Peyer's patch (tissue), 4 donors: ENCODE measurements at regions not wholly inside any gene's neighbourhood (a gene's known extent, or its start where the extent isn't known, plus 50 kb on each side); places are given as distances from the start of the nearest gene placed in this dataset.

Experiments used
- DNase-seq, 3 donors: peaks; one replicate each; pipeline ENCODE4 v3.0.0-alpha.2; 2017 to 2019
- H3K27ac ChIP-seq, 4 donors: fragments of 200-600 bp; sonication (generic); one replicate each; pipeline ENCODE4 v1.5.1; 2016 to 2019
- H3K27me3 ChIP-seq, 2 donors: fragments of 200-600 bp; sonication (generic); one replicate each; pipeline ENCODE4 v1.5.1; 2019
- H3K36me3 ChIP-seq, 3 donors: fragments of 200-600 bp; sonication (generic); one replicate each; pipeline ENCODE4 v1.5.1; 2016 to 2019
- H3K4me1 ChIP-seq, 4 donors: fragments of 200-600 bp; sonication (generic); one replicate each; pipeline ENCODE4 v1.5.1; 2016 to 2019
- H3K4me3 ChIP-seq, 4 donors: fragments of 200-600 bp; sonication (generic); 1 replicate in 3 of 4; 2 replicates in 1 of 4; pipeline ENCODE4 v1.5.1; 2016 to 2019; ENCODE audit warnings: mild to moderate bottlenecking in 1 of 4
- H3K9me3 ChIP-seq, 4 donors: fragments of 200-600 bp; sonication (generic); one replicate each; pipeline ENCODE4 v1.5.1; 2016 to 2019; ENCODE audit warnings: mild to moderate bottlenecking in 1 of 4
- POLR2A ChIP-seq, 2 donors: fragments of 450-650 bp; IDR thresholded peaks; one replicate each; pipeline ENCODE4 v1.5.1; 2017; ENCODE audit warnings: antibody characterized with exemption in 2 of 2, mild to moderate bottlenecking in 2 of 2, moderate library complexity in 2 of 2
- TF ChIP-seq, protein P1 (sequence below), 6 experiments: fragments of 450-650 bp in 4 of 6; fragments of 200-600 bp in 2 of 6; sonication (generic) in 1 of 6; IDR thresholded peaks; one replicate each; pipeline ENCODE4 v1.5.1; 2017 to 2019; ENCODE audit warnings: antibody characterized with exemption in 6 of 6, mild to moderate bottlenecking in 3 of 6, moderate library complexity in 1 of 6

DNA sequence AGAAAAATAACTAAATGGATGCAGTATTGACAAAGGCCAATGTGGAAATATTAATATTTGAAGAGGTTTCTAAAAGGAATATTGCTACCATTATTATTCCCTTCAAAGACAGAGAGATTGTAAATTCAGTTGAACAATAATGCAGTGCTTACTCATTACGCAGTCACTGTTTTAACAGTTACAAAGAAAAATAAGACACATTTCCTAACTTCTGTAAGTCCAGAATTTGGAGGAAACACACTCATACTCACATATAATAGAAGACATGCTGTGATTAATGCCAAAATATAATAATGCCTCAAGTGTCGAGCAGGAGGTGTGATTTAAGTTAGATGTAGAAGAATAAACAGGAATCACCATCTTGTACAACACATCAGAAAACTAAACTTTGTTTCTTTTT, 389.2 kb downstream of the FBXO15 start:
- no peaks in the 10 kb centered on the region for H3K4me1 ChIP-seq
- no peak overlapping the region for H3K27ac ChIP-seq
- no peaks in the 10 kb centered on the region for H3K36me3 ChIP-seq
- no peak for DNase-seq
- no peak for TF ChIP-seq POLR2A (IDR thresholded peaks at IDR 0.05)
- TF ChIP-seq, protein P1, sequence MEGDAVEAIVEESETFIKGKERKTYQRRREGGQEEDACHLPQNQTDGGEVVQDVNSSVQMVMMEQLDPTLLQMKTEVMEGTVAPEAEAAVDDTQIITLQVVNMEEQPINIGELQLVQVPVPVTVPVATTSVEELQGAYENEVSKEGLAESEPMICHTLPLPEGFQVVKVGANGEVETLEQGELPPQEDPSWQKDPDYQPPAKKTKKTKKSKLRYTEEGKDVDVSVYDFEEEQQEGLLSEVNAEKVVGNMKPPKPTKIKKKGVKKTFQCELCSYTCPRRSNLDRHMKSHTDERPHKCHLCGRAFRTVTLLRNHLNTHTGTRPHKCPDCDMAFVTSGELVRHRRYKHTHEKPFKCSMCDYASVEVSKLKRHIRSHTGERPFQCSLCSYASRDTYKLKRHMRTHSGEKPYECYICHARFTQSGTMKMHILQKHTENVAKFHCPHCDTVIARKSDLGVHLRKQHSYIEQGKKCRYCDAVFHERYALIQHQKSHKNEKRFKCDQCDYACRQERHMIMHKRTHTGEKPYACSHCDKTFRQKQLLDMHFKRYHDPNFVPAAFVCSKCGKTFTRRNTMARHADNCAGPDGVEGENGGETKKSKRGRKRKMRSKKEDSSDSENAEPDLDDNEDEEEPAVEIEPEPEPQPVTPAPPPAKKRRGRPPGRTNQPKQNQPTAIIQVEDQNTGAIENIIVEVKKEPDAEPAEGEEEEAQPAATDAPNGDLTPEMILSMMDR (IDR thresholded peaks at IDR 0.05): no peak
- H3K27me3 ChIP-seq: no peaks in the 10 kb centered on the region
- no peaks in the 10 kb centered on the region for H3K9me3 ChIP-seq
- H3K4me3 ChIP-seq: no peak overlapping the region

DNA sequence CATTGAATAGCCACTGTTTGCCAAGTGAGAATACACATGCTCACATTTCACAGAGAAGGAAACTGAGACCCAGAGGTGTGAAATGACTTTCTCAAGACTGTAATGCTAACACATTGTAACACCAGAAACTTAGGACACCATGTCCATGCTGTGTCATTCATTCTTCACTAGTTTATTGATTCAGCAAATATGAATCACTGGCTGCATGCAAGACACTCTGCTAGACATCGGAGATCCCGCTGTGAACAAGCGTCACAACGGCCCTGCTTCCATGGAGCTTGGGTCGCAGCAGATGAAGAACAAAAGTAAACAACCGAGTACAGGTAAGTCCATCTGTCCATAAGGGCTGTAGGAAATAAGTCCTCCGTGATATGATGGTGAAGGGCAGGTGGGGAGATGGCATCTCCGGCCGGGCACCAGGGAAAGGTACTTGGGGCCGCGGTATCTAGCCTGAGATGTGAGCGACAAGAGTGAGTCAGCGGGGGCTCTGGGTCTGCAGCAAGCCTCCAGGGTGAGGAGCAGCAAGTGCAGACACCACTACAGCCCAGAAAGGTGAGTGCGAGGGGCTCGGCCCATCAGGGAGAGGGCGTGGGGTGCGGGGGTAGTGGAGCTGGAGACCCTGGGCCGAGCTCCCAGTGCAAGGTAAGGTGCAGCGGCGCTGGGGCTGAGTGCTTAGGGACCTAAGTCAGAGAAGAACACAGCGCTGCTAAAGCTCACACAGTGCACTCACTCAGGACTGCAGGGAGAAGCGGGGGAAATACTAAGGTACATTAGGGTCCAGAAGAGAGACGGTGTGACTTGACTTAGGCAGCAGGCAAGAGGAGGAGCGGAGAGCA, 391.2 kb downstream of the FBXO15 start:
- Histone ChIP-seq H3K9me3 (no peaks in the 10 kb centered on the region), H3K36me3 (no peaks in the 10 kb centered on the region), H3K27me3 (no peaks in the 10 kb centered on the region), H3K27ac (no peak overlapping the region), H3K4me3 (no peak overlapping the region), H3K4me1 (no peaks in the 10 kb centered on the region)
- TF ChIP-seq POLR2A (IDR thresholded peaks at IDR 0.05): no peak
- TF ChIP-seq, protein P1 (IDR thresholded peaks at IDR 0.05): no peak
- no peak for DNase-seq

DNA sequence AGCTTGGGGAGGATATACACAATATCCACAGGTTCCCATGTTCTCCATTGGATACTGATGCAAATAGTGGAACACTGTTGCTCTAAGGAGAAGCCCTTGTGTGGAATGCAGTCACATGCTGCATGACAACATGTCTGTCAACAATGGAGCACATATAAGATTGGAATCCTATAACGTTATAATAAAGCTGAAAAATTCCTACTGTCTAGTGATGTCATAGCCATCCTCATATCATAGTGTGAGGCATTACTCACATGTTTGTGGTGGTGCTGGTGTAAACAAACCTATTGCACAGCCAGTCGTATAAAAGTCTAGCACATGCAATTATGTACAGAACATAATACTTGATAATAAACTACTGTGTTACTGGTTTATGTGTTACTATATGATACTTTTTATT, 394.7 kb downstream of the FBXO15 start:
- H3K27ac ChIP-seq: no peak overlapping the region

DNA sequence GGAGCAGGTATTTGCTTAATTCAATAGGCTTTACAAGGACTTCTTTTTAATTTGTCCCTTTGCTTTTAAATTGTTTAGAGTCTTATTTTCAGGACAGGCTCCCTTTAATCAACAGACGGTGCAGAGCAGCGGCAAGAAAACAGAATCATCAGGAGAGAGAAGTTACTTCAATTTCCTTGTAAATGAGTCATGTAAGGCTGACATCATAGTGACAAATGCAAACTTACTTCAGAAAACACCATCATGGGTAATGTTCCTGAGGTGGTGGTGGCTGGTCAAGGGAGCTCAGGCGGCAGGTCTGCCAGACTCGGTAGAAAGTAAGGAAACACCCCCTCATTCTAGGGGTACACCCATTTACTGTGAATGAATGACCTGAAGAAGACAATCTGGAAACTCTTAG, 395.1 kb downstream of the FBXO15 start:
- no peak overlapping the region for H3K4me3 ChIP-seq
- H3K27me3 ChIP-seq: no peaks in the 10 kb centered on the region
- no peaks in the 10 kb centered on the region for H3K36me3 ChIP-seq
- no peaks in the 10 kb centered on the region for H3K4me1 ChIP-seq
- TF ChIP-seq, protein P1 (IDR thresholded peaks at IDR 0.05): no peak
- TF ChIP-seq POLR2A (IDR thresholded peaks at IDR 0.05): no peak
- no peak overlapping the region for H3K27ac ChIP-seq
- DNase-seq: no peak
- H3K9me3 ChIP-seq: no peaks in the 10 kb centered on the region

More for the DNA sequence above, 394.7 kb downstream of the FBXO15 start:
- Histone ChIP-seq H3K9me3 (no peaks in the 10 kb centered on the region), H3K27me3 (no peaks in the 10 kb centered on the region), H3K4me1 (no peaks in the 10 kb centered on the region), H3K36me3 (no peaks in the 10 kb centered on the region), H3K4me3 (no peak overlapping the region)
- no peak for TF ChIP-seq POLR2A (IDR thresholded peaks at IDR 0.05)
- TF ChIP-seq, protein P1 (IDR thresholded peaks at IDR 0.05): no peak
- DNase-seq: no peak

DNA sequence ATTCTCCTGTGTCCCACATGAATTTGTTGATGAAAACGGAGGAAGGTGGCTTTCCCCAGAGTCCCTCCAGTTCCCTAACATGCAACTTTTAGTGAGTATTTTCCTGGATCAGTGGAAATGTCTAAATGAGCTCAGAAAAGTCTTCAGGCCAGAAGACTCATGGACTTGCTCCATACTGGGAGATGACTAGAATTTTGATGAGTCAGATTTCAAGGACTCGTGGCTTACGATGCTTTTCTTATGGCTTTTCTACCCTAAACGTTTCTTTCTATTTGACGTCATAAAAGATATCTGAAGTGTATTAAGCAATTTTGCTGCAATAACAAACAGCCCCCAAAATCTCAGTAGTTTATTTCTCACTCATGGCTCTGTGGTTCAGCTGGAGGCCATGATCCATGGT, 397.6 kb downstream of the FBXO15 start:
- Histone ChIP-seq H3K4me1 (no peaks in the 10 kb centered on the region), H3K9me3 (no peaks in the 10 kb centered on the region), H3K27me3 (no peaks in the 10 kb centered on the region), H3K4me3 (no peak overlapping the region), H3K27ac (no peak overlapping the region), H3K36me3 (no peaks in the 10 kb centered on the region)
- no peak for DNase-seq
- TF ChIP-seq, protein P1 (IDR thresholded peaks at IDR 0.05): no peak
- TF ChIP-seq POLR2A (IDR thresholded peaks at IDR 0.05): no peak
